AG04450 (cell line): ENCODE measurements at regions not wholly inside any gene's neighbourhood (a gene's known extent, or its start where the extent isn't known, plus 50 kb on each side); places are given as distances from the start of the nearest gene placed in this dataset.

Experiments
- CTCF ChIA-PET: fragments of 300-600, 350-600 bp; formaldehyde crosslinking; extraction: SDS; loops from one replicate; lab custom pipeline; 2022; ENCODE audit warnings: antibody characterized with exemption, inconsistent platforms; lab: Charles Lee
- POLR2A ChIA-PET: fragments of 350-600 bp; formaldehyde crosslinking; extraction: SDS; loops from one replicate; lab custom pipeline; 2021; ENCODE audit warnings: antibody characterized with exemption, inconsistent platforms; lab: Yijun Ruan, JAX
- DNase-seq: peaks from one replicate; pipeline ENCODE4 v3.0.0-alpha.2; 2011; ENCODE audit warnings: low read depth, low spot score
- H3K27ac ChIP-seq: one replicate; pipeline ENCODE4 v1.5.1; 2012; ENCODE audit warnings: low read depth, low read length, control low read depth
- H3K27me3 ChIP-seq: one replicate; pipeline ENCODE4 v1.6.0; 2012; ENCODE audit warnings: low read length; ENCODE audit not compliant: control insufficient read depth, insufficient read depth
- H3K4me3 ChIP-seq: 2 replicates; pipeline ENCODE4 v1.5.1; 2011; ENCODE audit warnings: mild to moderate bottlenecking, low read depth, low read length, control low read depth
- H3K9me3 ChIP-seq: 2 replicates; pipeline ENCODE4 v1.5.1; 2012; ENCODE audit warnings: low read length; ENCODE audit not compliant: control insufficient read depth, insufficient read depth
- TF ChIP-seq, protein P1 (sequence below): IDR thresholded peaks from 2 replicates; pipeline ENCODE4 v1.5.1; 2011; ENCODE audit warnings: low read depth, low read length, control low read depth, inconsistent platforms

DNA sequence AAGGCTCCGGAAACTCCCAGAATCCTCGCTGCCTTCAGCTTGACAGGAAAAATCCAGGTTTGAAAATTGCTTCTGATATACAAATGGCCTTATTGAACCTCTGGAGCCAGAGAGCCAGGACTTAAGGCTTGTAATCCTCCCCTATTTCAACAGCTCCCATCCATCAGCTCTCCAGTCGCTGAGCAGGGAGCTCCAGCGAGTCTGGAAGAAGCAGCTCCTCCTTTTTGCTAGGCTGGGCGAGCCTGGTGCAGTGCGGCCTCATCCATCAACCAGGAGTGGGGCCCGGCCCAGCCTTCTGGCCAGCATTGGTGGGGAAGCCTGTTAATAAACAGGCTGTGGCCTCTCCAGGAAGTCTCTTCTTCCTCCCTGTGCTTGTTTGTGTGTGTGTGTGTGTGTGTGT, 424.4 kb downstream of the TCERG1L start:
- H3K27ac ChIP-seq, result no peak overlapping the region
- TF ChIP-seq, protein P1, sequence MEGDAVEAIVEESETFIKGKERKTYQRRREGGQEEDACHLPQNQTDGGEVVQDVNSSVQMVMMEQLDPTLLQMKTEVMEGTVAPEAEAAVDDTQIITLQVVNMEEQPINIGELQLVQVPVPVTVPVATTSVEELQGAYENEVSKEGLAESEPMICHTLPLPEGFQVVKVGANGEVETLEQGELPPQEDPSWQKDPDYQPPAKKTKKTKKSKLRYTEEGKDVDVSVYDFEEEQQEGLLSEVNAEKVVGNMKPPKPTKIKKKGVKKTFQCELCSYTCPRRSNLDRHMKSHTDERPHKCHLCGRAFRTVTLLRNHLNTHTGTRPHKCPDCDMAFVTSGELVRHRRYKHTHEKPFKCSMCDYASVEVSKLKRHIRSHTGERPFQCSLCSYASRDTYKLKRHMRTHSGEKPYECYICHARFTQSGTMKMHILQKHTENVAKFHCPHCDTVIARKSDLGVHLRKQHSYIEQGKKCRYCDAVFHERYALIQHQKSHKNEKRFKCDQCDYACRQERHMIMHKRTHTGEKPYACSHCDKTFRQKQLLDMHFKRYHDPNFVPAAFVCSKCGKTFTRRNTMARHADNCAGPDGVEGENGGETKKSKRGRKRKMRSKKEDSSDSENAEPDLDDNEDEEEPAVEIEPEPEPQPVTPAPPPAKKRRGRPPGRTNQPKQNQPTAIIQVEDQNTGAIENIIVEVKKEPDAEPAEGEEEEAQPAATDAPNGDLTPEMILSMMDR, result no peak
- POLR2A ChIA-PET, result no interaction called here
- no peak overlapping the region for H3K4me3 ChIP-seq
- no peaks in the 10 kb centered on the region for H3K27me3 ChIP-seq
- DNase-seq, result no peak
- CTCF ChIA-PET, result no interaction called here
- peaks cover 70% of the 10 kb centered on the region for H3K9me3 ChIP-seq

DNA sequence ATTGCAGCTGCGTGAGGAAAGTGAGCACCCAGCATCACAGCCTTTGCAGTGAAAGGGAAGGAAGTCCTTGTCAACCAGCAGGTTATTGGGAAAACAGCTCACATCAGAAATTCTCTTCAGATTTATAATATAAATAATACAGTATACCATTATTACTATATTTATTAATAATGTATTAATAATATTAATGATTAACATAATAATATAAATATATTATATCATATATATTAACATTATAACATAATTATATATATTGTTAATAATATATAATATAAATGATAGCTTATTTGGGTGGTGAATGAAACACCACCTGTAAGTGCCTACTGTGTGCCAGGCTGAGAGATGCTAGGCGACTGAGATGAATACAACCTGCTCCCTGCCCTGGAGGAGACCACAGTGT, 423.0 kb downstream of the TCERG1L start:
- Histone ChIP-seq H3K27ac (no peak overlapping the region), H3K4me3 (no peak overlapping the region), H3K9me3 (peaks cover 77% of the 10 kb centered on the region), H3K27me3 (no peaks in the 10 kb centered on the region)
- POLR2A ChIA-PET, result no interaction called here
- no peak for DNase-seq
- TF ChIP-seq, protein P1, result no peak
- CTCF ChIA-PET, result no interaction called here

- no peak overlapping the region for H3K27ac ChIP-seq
- ChIA-PET POLR2A (no interaction called here), CTCF (no interaction called here)
- H3K4me3 ChIP-seq, result no peak overlapping the region
- no peaks in the 10 kb centered on the region for H3K27me3 ChIP-seq
- TF ChIP-seq, protein P1, result no peak
- H3K9me3 ChIP-seq, result peaks cover 74% of the 10 kb centered on the region
- DNase-seq, result no peak
These were observed 422.3 kb downstream of the TCERG1L start for GRCh38 chr10:130889240-130889639.

DNA sequence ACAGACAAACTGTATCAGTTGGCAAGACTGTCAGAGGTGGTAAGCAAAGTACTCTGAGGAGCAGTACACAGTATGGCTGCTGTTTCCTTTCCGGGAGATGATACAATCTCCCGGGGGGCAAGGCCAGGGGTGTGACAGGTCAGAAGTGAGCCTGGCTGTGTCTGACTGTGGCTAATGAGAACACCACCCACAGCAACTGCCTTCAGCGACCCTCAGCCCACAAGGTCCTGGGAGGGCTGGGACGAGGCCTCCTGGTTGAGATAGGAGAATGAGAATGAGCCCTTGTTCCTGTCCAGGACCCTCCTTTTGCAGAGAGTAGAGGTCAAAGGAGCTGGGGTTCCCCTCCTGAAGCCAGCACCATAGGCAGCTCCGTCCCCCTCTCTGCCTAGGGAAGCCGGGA, 421.7 kb downstream of the TCERG1L start:
- peaks cover 73% of the 10 kb centered on the region for H3K9me3 ChIP-seq
- TF ChIP-seq, protein P1, result no peak
- POLR2A ChIA-PET, result no interaction called here

DNA sequence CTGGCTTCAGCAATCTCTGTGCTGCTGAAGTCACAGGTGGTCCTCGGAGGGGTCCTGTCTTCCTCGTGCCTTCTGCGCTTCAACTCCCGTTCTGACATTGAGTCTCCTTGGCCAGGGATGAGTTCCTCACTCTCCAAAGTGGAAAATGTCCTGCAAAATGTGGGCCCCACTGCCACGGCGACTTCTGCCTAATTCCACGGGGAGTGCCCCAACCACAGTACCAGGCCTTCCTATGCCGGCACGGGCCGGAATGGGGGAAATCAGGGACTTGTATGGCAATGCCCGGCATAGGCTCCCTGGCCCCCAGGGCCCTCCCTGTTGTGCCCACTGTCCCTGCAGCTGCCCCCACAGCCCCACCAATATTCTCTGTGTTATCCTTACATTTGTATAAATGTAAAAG, 420.5 kb downstream of the TCERG1L start:
- Histone ChIP-seq H3K27me3 (no peaks in the 10 kb centered on the region), H3K9me3 (peaks cover 73% of the 10 kb centered on the region), H3K4me3 (no peak overlapping the region), H3K27ac (no peak overlapping the region)
- POLR2A ChIA-PET, result no interaction called here
- CTCF ChIA-PET, result no interaction called here
- DNase-seq, result no peak
- TF ChIP-seq, protein P1, result no peak

More for the DNA sequence above, 421.7 kb downstream of the TCERG1L start:
- Histone ChIP-seq H3K27ac (no peak overlapping the region), H3K27me3 (no peaks in the 10 kb centered on the region), H3K4me3 (no peak overlapping the region)
- DNase-seq, result no peak
- CTCF ChIA-PET, result no interaction called here
